CD4-positive, alpha-beta T cell treated with Interferon alpha-2 for 1 hour (primary cell): ENCODE measurements at regions not wholly inside any gene's neighbourhood (a gene's known extent, or its start where the extent isn't known, plus 50 kb on each side); places are given as distances from the start of the nearest gene placed in this dataset.
"Not testable (repeated sequence)": the region's sequence is repeated elsewhere in the genome, so short reads cannot be mapped to it uniquely, and the experiment has no call there.

Experiments used
- DNase-seq, 2 donors: peaks; one replicate each; pipeline ENCODE4 v3.0.0-alpha.2; 2020 to 2022

DNA sequence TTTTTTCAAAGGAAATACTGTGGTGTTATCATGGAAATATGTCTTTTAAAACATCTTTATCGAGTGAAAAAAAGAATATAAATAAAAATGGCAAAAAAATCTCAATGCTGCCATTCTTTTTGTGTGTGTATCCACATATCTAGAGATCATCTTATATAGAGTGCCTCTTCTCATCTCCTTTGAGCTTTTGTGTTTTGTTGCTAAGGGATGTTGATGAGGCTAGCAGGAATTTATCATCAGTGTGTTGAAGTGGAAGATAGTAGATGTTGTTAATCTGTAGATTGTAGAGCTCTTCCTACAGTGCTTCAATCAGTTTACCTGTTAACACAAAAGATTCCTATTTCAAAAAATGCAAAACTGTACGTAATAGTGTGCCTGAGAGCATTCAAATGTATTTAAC, 1738.0 kb upstream of the SEL1L start:
- no peak for DNase-seq

- no peak for DNase-seq
Measured at GRCh38 chr14:83280719-83281118, 1747.1 kb upstream of the SEL1L start.

- no peak for DNase-seq
Measured at GRCh38 chr14:83282706-83283105, 1749.1 kb upstream of the SEL1L start.

DNA sequence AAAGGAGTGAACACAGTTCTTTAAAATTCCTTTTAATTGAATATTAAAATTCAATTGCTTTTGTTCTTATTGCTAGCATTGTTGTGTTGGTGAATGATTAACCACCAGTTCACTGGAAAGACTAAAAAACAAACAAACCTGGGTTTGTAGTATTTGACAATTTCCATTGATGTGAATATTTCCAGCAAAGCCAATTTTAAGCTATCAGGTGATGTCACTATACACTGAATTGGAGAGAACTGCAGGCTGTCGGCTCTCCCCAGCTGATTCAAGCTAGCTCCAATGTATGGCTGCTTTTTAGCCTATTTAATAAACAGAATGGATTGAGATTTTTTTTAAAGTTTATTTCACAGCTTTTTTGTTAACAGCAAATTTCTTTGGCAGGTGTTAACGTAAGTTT, 1753.6 kb upstream of the SEL1L start:
- no peak for DNase-seq

DNA sequence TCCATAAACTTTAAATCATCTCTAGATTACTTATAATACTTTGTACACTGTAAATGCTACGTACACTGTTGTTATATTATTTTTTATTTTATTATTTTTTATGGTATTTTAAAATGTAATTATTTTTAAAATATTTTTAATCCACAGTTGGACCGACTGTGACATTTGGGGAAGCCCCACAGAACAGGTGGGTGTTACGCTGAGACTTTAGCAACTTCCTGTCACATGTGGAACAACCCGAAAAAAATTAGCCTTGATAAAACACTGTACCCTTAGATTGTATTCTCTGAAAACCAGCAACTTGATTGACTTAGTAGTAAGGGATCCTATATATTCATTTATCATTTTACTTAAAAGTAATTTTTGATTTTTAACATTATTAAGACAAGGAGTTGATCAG, 1755.7 kb upstream of the SEL1L start:
- no peak for DNase-seq

GRCh38 chr14:83289896-83290295, 1756.2 kb upstream of the SEL1L start:
- DNase-seq: no peak

- no peak for DNase-seq
Measured at GRCh38 chr14:83290447-83290846, 1756.8 kb upstream of the SEL1L start.

DNA sequence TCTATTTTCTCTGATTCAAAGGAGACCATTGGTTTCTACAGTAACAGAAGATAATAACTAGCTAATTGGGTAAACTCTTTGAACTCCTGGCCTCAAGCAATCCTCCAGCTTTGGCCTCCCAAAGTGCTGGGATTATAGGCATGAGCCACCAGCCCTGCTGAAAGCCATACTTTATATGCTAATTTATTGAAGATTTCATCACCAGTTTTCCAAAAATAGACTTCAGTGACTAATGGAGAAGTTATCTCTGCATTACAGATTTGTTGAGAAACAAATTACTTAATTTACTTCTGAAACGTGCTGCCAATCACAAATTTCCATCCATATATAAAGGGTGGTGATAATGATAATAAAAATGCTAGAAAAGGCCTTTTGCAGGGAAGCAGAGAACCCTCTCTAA, 1758.1 kb upstream of the SEL1L start:
- no peak for DNase-seq

GRCh38 chr14:83294941-83295340, 1761.3 kb upstream of the SEL1L start:
- no peak for DNase-seq

- no peak for DNase-seq
Measured at GRCh38 chr14:83297361-83297760, 1763.7 kb upstream of the SEL1L start.

- not testable (repeated sequence) for DNase-seq
Measured at GRCh38 chr14:83298016-83298415, 1764.4 kb upstream of the SEL1L start.

DNA sequence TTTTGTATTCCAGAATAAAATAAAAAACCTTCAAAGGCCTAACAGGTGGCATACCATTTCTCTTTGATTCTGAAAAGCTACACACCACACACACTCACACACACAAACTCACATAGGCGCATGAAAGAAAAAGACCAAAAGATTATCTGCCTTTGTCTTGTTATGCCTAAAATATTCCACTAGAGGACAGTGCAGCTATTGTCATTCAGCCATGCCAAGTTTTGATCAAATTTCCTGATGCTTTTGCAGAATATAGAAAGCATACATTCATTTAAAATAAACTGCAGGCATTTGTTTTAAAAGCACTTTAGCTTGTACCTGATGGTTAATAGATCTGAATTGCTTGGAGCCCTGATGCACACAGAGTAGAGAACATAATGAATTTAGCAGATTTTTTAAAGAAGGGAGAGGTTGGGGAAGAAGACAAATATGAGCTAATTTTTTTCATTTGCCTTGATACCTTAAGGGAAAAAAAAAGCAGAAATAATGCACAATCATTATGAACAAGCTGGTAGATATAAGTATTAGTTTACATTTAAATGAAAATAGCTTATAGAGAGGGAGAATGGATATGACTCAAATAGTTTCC, 1766.9 kb upstream of the SEL1L start:
- no peak for DNase-seq

GRCh38 chr14:83301791-83302190, 1768.1 kb upstream of the SEL1L start:
- DNase-seq: no peak

GRCh38 chr14:83309211-83309610, 1775.6 kb upstream of the SEL1L start:
- DNase-seq: no peak

DNA sequence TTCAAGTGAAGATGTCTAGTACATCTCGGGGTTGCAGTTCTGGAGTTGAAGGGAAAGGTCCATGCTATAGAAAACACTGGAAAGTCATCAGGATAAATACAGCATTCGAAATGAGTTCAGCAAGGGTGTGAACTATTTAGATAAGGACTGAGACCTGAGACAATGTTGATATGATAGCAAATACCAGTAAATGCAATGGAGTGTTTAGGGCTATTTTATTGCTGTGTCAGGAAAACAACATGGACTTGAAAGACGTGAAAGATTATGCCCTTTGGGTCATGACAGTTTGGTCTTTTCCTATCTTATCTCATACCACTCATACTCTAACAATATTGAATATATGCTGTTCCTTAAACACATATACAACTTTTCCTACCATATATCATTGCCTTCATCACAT, 1776.2 kb upstream of the SEL1L start:
- no peak for DNase-seq

DNA sequence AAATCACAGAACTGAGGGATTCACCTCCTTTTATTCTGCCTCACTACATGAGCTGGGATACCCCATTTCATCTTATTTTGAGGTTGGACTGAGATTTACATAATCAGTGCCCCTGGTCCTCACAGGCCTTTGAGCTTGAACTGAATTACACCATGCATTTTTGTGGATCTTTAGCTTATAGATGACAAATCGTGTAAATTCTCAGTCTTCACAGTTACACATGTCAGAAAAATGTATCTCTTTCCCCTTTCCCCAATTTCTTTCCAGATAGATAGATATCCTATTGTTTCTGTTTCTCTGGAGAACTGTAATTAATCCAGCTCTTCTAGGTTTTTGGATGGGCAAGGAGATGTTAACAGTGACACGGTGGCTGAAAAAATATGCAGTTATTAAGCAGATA, 1778.9 kb upstream of the SEL1L start:
- DNase-seq: no peak

DNA sequence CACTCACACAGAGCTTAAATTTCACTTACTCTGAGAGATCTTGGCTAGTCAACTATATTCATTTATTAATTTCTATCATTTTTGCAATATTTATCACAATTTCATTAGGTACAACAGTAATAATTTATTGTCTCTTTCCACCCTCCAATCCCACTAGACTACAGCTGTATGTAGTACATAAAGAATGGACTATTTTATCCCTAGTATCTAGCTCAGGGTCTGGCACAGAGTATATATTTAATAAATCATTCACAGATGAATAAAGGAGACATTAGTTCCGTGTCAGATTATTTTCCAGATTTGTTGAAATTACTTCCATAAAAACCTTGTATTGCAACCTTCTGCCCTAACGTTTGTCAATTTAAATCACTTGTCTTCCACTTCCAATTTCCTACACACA, 1781.1 kb upstream of the SEL1L start:
- DNase-seq: no peak

DNA sequence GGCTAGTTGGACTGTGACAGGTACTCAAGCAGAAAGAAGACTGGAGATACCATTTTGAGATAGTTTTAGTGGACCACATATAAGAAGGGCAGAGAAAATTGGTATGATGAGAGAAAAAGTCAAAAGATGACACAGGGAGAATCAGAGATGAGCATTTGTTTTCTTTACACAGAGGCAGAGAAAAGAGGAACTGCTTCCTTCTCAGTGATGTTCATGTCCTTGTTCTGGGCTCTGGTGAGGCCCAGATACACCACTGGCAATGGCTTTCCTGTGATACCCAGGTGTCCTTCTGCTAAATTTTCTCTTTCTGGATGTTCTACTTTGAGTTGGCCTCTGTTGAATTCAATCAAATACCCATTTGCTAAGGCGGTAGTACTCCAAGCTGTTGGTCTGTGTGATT, 1782.7 kb upstream of the SEL1L start:
- no peak for DNase-seq

GRCh38 chr14:83320837-83321236, 1787.2 kb upstream of the SEL1L start:
- DNase-seq: no peak

- no peak for DNase-seq
Measured at GRCh38 chr14:83331513-83331912, 1797.9 kb upstream of the SEL1L start.

DNA sequence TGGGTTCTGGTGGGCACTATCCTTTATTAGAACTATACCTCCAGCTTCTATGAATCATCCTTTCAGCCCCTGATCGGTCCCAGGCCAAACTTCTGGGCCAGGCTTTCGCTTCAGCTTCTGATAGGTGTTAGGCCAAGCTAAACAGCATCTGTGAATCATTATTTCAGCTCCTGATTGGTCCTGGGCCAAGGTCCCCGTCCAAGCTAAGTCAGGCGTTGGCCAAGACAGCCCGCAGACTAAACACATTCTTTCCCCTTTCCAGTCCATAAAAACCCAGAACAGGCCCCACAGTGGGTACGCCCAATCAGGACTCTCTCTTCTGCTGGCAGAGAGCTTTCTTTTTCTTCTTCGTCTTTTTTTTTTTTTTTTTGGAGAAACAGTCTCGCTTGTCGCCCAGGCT, 1808.9 kb upstream of the SEL1L start:
- no peak for DNase-seq

- DNase-seq: no peak
Measured at GRCh38 chr14:83347874-83348273, 1814.2 kb upstream of the SEL1L start.

- DNase-seq: no peak
Measured at GRCh38 chr14:83355609-83356008, 1822.0 kb upstream of the SEL1L start.

DNA sequence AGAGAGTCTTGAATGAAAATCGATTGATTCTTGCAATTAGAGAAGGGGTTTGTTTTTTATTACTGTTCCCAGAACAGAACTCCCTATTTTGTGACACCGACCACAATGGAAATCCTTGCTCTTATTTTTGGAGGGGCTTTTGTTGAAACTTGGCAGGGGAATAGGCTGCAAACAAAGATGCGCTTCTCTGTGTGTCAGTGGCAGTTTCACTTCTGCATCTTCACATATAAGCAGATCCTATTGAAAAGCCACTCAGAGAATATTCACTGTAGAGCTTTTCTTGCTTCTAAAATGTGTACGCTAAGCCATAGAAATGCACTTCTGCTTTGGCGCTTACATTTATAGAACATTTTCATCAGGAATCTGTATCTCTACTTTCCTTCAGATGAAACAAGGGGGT, 1822.4 kb upstream of the SEL1L start:
- DNase-seq: no peak

DNA sequence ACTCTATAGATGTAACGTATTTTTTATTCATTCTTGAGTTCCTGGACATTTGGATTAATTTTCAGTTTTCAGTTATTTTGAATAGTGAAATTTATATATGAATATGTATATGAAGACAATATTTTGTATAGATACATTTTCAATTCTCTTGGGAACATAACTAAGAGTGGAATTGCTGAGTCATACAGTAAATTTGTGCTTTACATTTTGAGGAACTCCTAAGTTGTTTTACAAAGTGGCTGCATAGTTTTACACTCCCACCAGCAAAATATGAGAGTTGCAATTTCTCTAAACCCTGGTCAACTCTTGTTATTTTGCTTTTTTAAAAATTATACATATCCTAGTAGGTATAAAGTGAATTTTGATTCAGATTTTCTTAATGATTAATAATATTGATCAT, 1838.6 kb upstream of the SEL1L start:
- DNase-seq: no peak

DNA sequence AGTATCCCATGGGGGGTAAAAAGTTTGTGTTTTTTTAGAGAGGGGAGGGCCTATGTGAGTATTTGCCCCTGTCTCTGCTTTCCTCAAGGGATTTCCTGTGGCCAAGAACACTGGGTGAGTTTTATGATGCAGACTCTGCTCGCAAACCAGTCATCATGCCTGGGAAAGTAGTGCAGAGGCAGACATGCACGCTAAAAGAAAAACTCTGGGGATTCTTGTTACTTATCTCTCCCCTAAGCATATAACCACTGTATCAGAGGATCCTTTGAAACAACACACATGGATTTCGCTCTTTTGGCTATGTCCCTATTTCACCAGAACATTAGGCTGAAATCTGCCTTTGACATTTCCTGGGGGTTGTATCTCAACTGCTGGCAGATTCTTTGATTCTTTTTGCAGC, 1845.8 kb upstream of the SEL1L start:
- DNase-seq: no peak
